Endodermal cell (in vitro differentiated cells): ENCODE measurements at regions not wholly inside any gene's neighbourhood (a gene's known extent, or its start where the extent isn't known, plus 50 kb on each side); places are given as distances from the start of the nearest gene placed in this dataset.

Experiments used
- DNase-seq: peaks from one replicate; pipeline ENCODE4 v3.0.0-alpha.2; 2017
- H3K27ac ChIP-seq: 2 replicates; pipeline ENCODE4 v1.5.1; 2013; ENCODE audit warnings: mild to moderate bottlenecking, low read depth, low read length, moderate library complexity
- H3K27me3 ChIP-seq: 2 replicates; pipeline ENCODE4 v1.6.1; 2013; ENCODE audit warnings: mild to moderate bottlenecking, low read length, moderate library complexity; ENCODE audit not compliant: insufficient read depth, control insufficient read depth, poor library complexity, severe bottlenecking
- H3K36me3 ChIP-seq: 2 replicates; pipeline ENCODE4 v1.7.0; 2013; ENCODE audit warnings: mild to moderate bottlenecking, low read length, moderate library complexity; ENCODE audit not compliant: control insufficient read depth, insufficient read depth
- H3K4me1 ChIP-seq: one replicate; pipeline ENCODE4 v1.7.0; 2013; ENCODE audit warnings: low read length; ENCODE audit not compliant: control insufficient read depth, insufficient read depth
- H3K4me3 ChIP-seq: 2 replicates; pipeline ENCODE4 v1.5.1; 2013; ENCODE audit warnings: mild to moderate bottlenecking, low read length, moderate library complexity
- H3K9ac ChIP-seq: 2 replicates; pipeline ENCODE4 v1.6.1; 2013; ENCODE audit warnings: mild to moderate bottlenecking, low read length, moderate library complexity; ENCODE audit not compliant: poor library complexity, severe bottlenecking; ENCODE audit errors: extremely low read depth
- H3K9me3 ChIP-seq: 2 replicates; pipeline ENCODE4 v1.6.1; 2013; ENCODE audit warnings: mild to moderate bottlenecking, low read length, moderate library complexity; ENCODE audit not compliant: control insufficient read depth
- H3K27ac Mint-ChIP-seq: 2 replicates; pipeline ENCODE4 v1.8.0; 2020; ENCODE audit warnings: mixed read lengths
- H3K27me3 Mint-ChIP-seq: 2 replicates; pipeline ENCODE4 v1.8.0; 2021; ENCODE audit warnings: mild to moderate bottlenecking, mixed read lengths; ENCODE audit not compliant: insufficient read depth
- H3K36me3 Mint-ChIP-seq: 2 replicates; pipeline ENCODE4 v1.8.0; 2020; ENCODE audit warnings: low read depth, mixed read lengths
- H3K4me1 Mint-ChIP-seq: 2 replicates; pipeline ENCODE4 v1.8.0; 2020; ENCODE audit warnings: mixed read lengths
- H3K4me3 Mint-ChIP-seq: 2 replicates; pipeline ENCODE4 v1.8.0; 2020; ENCODE audit warnings: mild to moderate bottlenecking, moderate library complexity, mixed read lengths
- H3K9me3 Mint-ChIP-seq: 2 replicates; pipeline ENCODE4 v1.8.0; 2020; ENCODE audit warnings: mild to moderate bottlenecking, mixed read lengths
- WGBS, 2 experiments: methylation state at CpG; one replicate each; pipeline versions ENCODE4 v1.1.5 to v1.1.7; 2013; ENCODE audit warnings: missing lambda C conversion rate in 2 of 2, mixed read lengths in 1 of 2; ENCODE audit not compliant: insufficient coverage in 1 of 2, insufficient read length in 1 of 2; 5-methylcytosine and 5-hydroxymethylcytosine counted together
- TF ChIP-seq, protein P1 (sequence below): fragments of 200-600 bp; sonication (generic); conservative IDR thresholded peaks from 2 replicates; pipeline ENCODE4 v1.5.0; 2021; ENCODE audit warnings: antibody characterized with exemption, mild to moderate bottlenecking

DNA sequence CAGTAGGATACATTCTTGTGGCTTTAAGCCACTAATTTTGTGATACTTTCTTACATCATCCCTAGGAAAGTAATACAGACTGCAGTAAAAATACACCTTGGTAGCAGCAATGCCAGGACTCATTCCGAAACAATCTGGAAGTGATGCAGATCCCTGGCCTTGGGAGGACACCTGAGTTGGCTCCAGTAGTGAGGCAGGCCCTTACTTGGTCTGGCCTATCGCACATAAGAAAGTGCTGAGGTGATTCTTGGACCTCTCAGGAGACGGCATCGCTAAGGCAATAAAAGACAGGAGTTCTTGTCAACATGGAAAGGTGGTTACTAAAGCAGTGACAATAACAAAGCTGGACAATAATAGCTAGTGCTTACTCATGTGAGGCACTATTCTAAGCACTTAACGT is 126.5 kb downstream of the SUCNR1 start:
- WGBS, 2 experiments: 97 to 100% methylated on average over 4 to 5 of the region's 5 CpGs
- Mint-ChIP-seq H3K27ac (no peak overlapping the region), H3K9me3 (no peaks in the 10 kb centered on the region), H3K4me1 (peaks cover 2% of the 10 kb centered on the region), H3K36me3 (no peaks in the 10 kb centered on the region), H3K27me3 (no peaks in the 10 kb centered on the region), H3K4me3 (no peak overlapping the region)
- Histone ChIP-seq H3K9ac (no peak overlapping the region), H3K27ac (no peak overlapping the region), H3K4me1 (peaks cover 4% of the 10 kb centered on the region), H3K9me3 (no peaks in the 10 kb centered on the region), H3K4me3 (no peak overlapping the region), H3K27me3 (no peaks in the 10 kb centered on the region), H3K36me3 (no peaks in the 10 kb centered on the region)
- TF ChIP-seq, protein P1, sequence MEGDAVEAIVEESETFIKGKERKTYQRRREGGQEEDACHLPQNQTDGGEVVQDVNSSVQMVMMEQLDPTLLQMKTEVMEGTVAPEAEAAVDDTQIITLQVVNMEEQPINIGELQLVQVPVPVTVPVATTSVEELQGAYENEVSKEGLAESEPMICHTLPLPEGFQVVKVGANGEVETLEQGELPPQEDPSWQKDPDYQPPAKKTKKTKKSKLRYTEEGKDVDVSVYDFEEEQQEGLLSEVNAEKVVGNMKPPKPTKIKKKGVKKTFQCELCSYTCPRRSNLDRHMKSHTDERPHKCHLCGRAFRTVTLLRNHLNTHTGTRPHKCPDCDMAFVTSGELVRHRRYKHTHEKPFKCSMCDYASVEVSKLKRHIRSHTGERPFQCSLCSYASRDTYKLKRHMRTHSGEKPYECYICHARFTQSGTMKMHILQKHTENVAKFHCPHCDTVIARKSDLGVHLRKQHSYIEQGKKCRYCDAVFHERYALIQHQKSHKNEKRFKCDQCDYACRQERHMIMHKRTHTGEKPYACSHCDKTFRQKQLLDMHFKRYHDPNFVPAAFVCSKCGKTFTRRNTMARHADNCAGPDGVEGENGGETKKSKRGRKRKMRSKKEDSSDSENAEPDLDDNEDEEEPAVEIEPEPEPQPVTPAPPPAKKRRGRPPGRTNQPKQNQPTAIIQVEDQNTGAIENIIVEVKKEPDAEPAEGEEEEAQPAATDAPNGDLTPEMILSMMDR: no peak
- no peak for DNase-seq

DNA sequence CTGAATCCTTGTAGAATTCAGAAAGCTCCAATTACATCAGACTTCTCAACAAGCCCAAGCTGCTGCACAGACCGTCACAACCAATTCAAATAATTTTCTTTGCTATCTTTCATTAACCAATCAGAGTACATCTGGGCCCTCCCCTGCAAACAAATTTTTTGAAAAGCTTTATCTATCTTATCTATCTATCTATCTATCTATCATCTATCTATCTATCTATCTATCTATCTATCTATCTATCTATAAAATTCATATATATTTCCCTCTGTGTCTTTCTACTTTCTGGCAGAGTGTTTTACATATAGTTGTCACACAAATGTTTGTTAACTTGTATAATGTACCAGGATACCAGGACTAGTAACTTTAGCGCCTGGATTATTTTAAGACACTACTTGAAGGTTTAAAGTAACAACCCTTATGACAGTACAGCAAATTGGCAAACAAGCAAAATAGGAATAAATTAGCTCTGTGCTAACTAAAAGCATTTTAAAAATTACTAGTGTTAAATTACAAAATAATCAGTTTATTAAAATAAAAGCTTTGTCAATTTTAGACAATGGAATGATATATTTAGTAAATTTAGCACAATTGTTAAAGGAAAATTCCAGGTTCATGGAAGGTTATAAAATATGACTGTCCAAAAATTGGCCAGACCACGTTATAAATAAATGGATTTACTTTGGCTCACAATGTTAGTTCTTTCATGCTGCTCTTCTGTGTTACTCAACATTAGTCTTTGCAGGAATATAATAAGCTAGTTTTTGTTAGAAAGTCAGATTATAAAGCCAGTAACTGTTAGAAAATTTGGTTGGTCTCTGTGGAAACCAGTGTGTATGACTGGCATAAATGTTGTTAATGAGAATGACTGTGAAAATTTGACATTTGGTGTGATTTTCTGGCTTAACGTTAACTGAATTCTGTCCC is 138.6 kb downstream of the SUCNR1 start:
- TF ChIP-seq, protein P1: no peak
- Mint-ChIP-seq H3K4me1 (no peaks in the 10 kb centered on the region), H3K27ac (no peak overlapping the region), H3K27me3 (no peaks in the 10 kb centered on the region), H3K4me3 (no peak overlapping the region), H3K36me3 (no peaks in the 10 kb centered on the region), H3K9me3 (no peaks in the 10 kb centered on the region)
- no peak for DNase-seq
- 92 to 100% methylated on average over 2 to 4 of the region's 4 CpGs for WGBS, 2 experiments
- Histone ChIP-seq H3K9me3 (no peaks in the 10 kb centered on the region), H3K4me3 (no peak overlapping the region), H3K9ac (no peak overlapping the region), H3K27me3 (no peaks in the 10 kb centered on the region), H3K4me1 (no peaks in the 10 kb centered on the region), H3K27ac (no peak overlapping the region), H3K36me3 (no peaks in the 10 kb centered on the region)

DNA sequence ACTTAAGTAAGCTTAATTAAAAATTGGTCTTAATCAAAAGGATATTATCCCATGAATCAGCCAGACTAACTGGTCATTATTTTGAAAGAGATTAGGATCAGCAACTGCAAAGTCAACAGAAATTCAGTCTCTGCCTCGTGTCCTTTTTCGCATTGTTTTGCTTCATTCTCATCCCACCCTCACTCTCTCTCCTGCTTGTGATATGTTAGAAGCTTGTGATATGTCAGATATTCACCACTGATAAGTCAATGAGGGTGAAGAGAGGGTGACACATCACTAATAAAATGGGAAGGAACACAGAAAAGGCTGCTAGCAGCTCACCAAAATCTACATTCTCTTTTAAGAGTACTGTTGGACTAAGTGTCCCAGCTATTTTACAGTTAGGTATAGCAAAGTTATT is 146.1 kb downstream of the SUCNR1 start:
- DNase-seq: no peak
- H3K4me3 ChIP-seq: no peak overlapping the region
- no peaks in the 10 kb centered on the region for H3K9me3 ChIP-seq
- no peaks in the 10 kb centered on the region for H3K4me1 ChIP-seq
- Mint-ChIP-seq H3K4me3 (no peak overlapping the region), H3K4me1 (peaks cover 1% of the 10 kb centered on the region), H3K27ac (no peak overlapping the region), H3K9me3 (no peaks in the 10 kb centered on the region), H3K27me3 (no peaks in the 10 kb centered on the region), H3K36me3 (no peaks in the 10 kb centered on the region)
- H3K27ac ChIP-seq: no peak overlapping the region
- 83% methylated on average over 1 of the region's 2 CpGs; no CpG with 5 or more reads in 1 of the 2 experiments for WGBS, 2 experiments
- H3K27me3 ChIP-seq: no peaks in the 10 kb centered on the region
- no peaks in the 10 kb centered on the region for H3K36me3 ChIP-seq
- H3K9ac ChIP-seq: no peak overlapping the region
- TF ChIP-seq, protein P1: no peak
